GM23338 (cell line): ENCODE measurements at regions not wholly inside any gene's neighbourhood (a gene's known extent, or its start where the extent isn't known, plus 50 kb on each side); places are given as distances from the start of the nearest gene placed in this dataset.

Experiments used
- REST ChIP-seq: IDR thresholded peaks from one replicate; pipeline ENCODE4 v1.6.1; 2018; ENCODE audit warnings: antibody characterized with exemption; ENCODE audit not compliant: unreplicated experiment
- TF ChIP-seq, protein P1 (sequence below), 2 experiments: fragments of 200-600 bp in 1 of 2; sonication (generic) in 1 of 2; conservative IDR thresholded peaks; 2 replicates each; pipeline versions ENCODE4 v1.5.1 to v1.6.1; 2016 to 2017; ENCODE audit warnings: antibody characterized with exemption in 2 of 2, low read depth in 2 of 2, mild to moderate bottlenecking in 2 of 2, moderate library complexity in 1 of 2

GRCh38 chr1:87586501-87586900 is 257.8 kb downstream of the LMO4 start:
- TF ChIP-seq REST = no peak
- TF ChIP-seq, protein P1, sequence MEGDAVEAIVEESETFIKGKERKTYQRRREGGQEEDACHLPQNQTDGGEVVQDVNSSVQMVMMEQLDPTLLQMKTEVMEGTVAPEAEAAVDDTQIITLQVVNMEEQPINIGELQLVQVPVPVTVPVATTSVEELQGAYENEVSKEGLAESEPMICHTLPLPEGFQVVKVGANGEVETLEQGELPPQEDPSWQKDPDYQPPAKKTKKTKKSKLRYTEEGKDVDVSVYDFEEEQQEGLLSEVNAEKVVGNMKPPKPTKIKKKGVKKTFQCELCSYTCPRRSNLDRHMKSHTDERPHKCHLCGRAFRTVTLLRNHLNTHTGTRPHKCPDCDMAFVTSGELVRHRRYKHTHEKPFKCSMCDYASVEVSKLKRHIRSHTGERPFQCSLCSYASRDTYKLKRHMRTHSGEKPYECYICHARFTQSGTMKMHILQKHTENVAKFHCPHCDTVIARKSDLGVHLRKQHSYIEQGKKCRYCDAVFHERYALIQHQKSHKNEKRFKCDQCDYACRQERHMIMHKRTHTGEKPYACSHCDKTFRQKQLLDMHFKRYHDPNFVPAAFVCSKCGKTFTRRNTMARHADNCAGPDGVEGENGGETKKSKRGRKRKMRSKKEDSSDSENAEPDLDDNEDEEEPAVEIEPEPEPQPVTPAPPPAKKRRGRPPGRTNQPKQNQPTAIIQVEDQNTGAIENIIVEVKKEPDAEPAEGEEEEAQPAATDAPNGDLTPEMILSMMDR (conservative IDR thresholded peaks at IDR 0.05; ENCODE audit: low read depth in 2 of 2) = no peak
